SK-N-SH (cell line): ENCODE measurements at regions not wholly inside any gene's neighbourhood (a gene's known extent, or its start where the extent isn't known, plus 50 kb on each side); places are given as distances from the start of the nearest gene placed in this dataset.

Experiments
- CTCF ChIA-PET: fragments of 300-600, 350-600 bp; formaldehyde crosslinking; extraction: SDS; loops from one replicate; lab custom pipeline; 2021; lab: Yijun Ruan, JAX
- POLR2A ChIA-PET: fragments of 350-600 bp; sonication (Branson Sonifier 250); formaldehyde crosslinking; extraction: SDS; loops from one replicate; lab custom pipeline; 2020; ENCODE audit warnings: antibody characterized with exemption, inconsistent platforms; lab: Yijun Ruan, JAX
- DNase-seq: peaks from one replicate; pipeline ENCODE4 v3.0.0; 2012
- H2AFZ ChIP-seq: fragments of 200-600 bp; sonication (generic); 2 replicates; pipeline ENCODE4 v1.8.1; 2016; ENCODE audit warnings: antibody characterized with exemption, mild to moderate bottlenecking, low read depth
- H3F3A ChIP-seq: fragments of 200-600 bp; sonication (generic); replicated peaks from 2 replicates; pipeline ENCODE3; 2016; ENCODE audit warnings: antibody characterized with exemption, mild to moderate bottlenecking; ENCODE audit not compliant: insufficient read depth
- H3K27ac ChIP-seq, 2 experiments: fragments of 200-500 bp in 1 of 2; fragments of 200-600 bp in 1 of 2; sonication (Bioruptor generic) in 1 of 2; sonication (generic), shearing (Covaris generic) in 1 of 2; 2 replicates each; pipeline versions ENCODE4 v1.5.1 to v1.6.1; 2014 to 2016; ENCODE audit warnings: low read depth in 2 of 2, inconsistent platforms in 1 of 2, low read length in 1 of 2, mild to moderate bottlenecking in 1 of 2, mixed read lengths in 1 of 2
- H3K27me3 ChIP-seq: fragments of 200-600 bp; sonication (generic), shearing (Covaris generic); 2 replicates; pipeline ENCODE4 v1.6.1; 2016; ENCODE audit warnings: mixed run types; ENCODE audit not compliant: insufficient read depth
- H3K36me3 ChIP-seq, 2 experiments: fragments of 200-500 bp in 1 of 2; fragments of 200-600 bp in 1 of 2; sonication (Bioruptor generic) in 1 of 2; sonication (generic) in 1 of 2; replicated peaks in 1 of 2; 2 replicates each; pipeline versions ENCODE3 to v1.5.1; 2014 to 2016; ENCODE audit warnings: low read length in 1 of 2, mild to moderate bottlenecking in 1 of 2; ENCODE audit not compliant: insufficient read depth in 2 of 2, control insufficient read depth in 1 of 2
- H3K4me1 ChIP-seq, 2 experiments: fragments of 200-500 bp in 1 of 2; fragments of 200-600 bp in 1 of 2; sonication (Bioruptor generic) in 1 of 2; sonication (generic), shearing (Covaris generic) in 1 of 2; 2 replicates each; pipeline versions ENCODE4 v1.5.1 to v1.6.1; 2014 to 2016; ENCODE audit warnings: low read depth in 1 of 2, low read length in 1 of 2, mixed run types in 1 of 2; ENCODE audit not compliant: insufficient read depth in 2 of 2, control insufficient read depth in 1 of 2
- H3K4me2 ChIP-seq: fragments of 200-600 bp; sonication (generic), shearing (Covaris generic); 2 replicates; pipeline ENCODE4 v1.6.1; 2017; ENCODE audit warnings: mixed run types
- H3K4me3 ChIP-seq, 2 experiments: fragments of 200-500 bp in 1 of 2; fragments of 200-600 bp in 1 of 2; sonication (Bioruptor generic) in 1 of 2; sonication (generic), shearing (Covaris generic) in 1 of 2; 2 replicates each; pipeline versions ENCODE4 v1.5.1 to v1.8.1; 2014 to 2016; ENCODE audit warnings: low read depth in 2 of 2, inconsistent platforms in 1 of 2, low read length in 1 of 2, mild to moderate bottlenecking in 1 of 2, mixed read lengths in 1 of 2, moderate library complexity in 1 of 2
- H3K79me2 ChIP-seq: fragments of 200-600 bp; sonication (generic); 2 replicates; pipeline ENCODE4 v1.8.1; 2017; ENCODE audit warnings: mild to moderate bottlenecking; ENCODE audit not compliant: insufficient read depth
- H3K9ac ChIP-seq: fragments of 200-600 bp; sonication (generic); 2 replicates; pipeline ENCODE4 v1.6.1; 2017; ENCODE audit warnings: mixed run types
- H3K9me2 ChIP-seq: fragments of 200-600 bp; sonication (generic); 2 replicates; pipeline ENCODE4 v1.6.1; 2017; ENCODE audit warnings: mixed run types
- H3K9me3 ChIP-seq: fragments of 200-600 bp; sonication (generic); 2 replicates; pipeline ENCODE4 v1.6.1; 2017; ENCODE audit warnings: mixed run types, mild to moderate bottlenecking, moderate library complexity
- H4K20me1 ChIP-seq: fragments of 200-600 bp; sonication (generic); 2 replicates; pipeline ENCODE4 v1.6.1; 2017; ENCODE audit warnings: mild to moderate bottlenecking, mixed run types; ENCODE audit not compliant: insufficient read depth
- CHD2 ChIP-seq: fragments of 150-350 bp; IDR thresholded peaks from 2 replicates; pipeline ENCODE4 v1.6.1; 2018; ENCODE audit warnings: low read length; ENCODE audit not compliant: partially characterized antibody
- EZH2phosphoT487 ChIP-seq: fragments of 200-600 bp; sonication (generic); IDR thresholded peaks from 2 replicates; pipeline ENCODE4 v1.6.1; 2017; ENCODE audit warnings: low read depth, mixed run types, mild to moderate bottlenecking, antibody characterized with exemption, moderate library complexity, borderline replicate concordance
- FOXM1 ChIP-seq: IDR thresholded peaks from 2 replicates; pipeline ENCODE4 v1.4.0; 2012; ENCODE audit warnings: low read depth, mild to moderate bottlenecking
- GABPA ChIP-seq: IDR thresholded peaks from 2 replicates; pipeline ENCODE4 v1.4.0; 2012; ENCODE audit warnings: low read depth, mild to moderate bottlenecking
- JUND ChIP-seq: IDR thresholded peaks from 2 replicates; pipeline ENCODE4 v1.4.0; 2012
- MEF2A ChIP-seq: IDR thresholded peaks from 2 replicates; pipeline ENCODE4 v1.4.0; 2012; ENCODE audit warnings: low read depth, borderline replicate concordance
- NFIC ChIP-seq: IDR thresholded peaks from 2 replicates; pipeline ENCODE4 v1.4.0; 2012; ENCODE audit warnings: borderline replicate concordance
- RAD21 ChIP-seq: IDR thresholded peaks from 2 replicates; pipeline ENCODE4 v1.6.1; 2012; ENCODE audit warnings: mild to moderate bottlenecking, low read length
- RCOR1 ChIP-seq: fragments of 150-350 bp; IDR thresholded peaks from 2 replicates; pipeline ENCODE4 v1.6.1; 2017; ENCODE audit warnings: antibody characterized with exemption, low read length
- RFX5 ChIP-seq: IDR thresholded peaks from 2 replicates; pipeline ENCODE4 v1.6.1; 2012; ENCODE audit warnings: mild to moderate bottlenecking, improper control_type of control experiment, low read length
- SIN3A ChIP-seq: IDR thresholded peaks from 2 replicates; pipeline ENCODE4 v1.6.1; 2012; ENCODE audit warnings: low read depth, mild to moderate bottlenecking, low read length, moderate library complexity, borderline replicate concordance
- TCF12 ChIP-seq: IDR thresholded peaks from 2 replicates; pipeline ENCODE4 v1.4.0; 2012
- TEAD4 ChIP-seq: IDR thresholded peaks from 2 replicates; pipeline ENCODE4 v1.4.0; 2012; ENCODE audit warnings: mild to moderate bottlenecking, borderline replicate concordance; ENCODE audit not compliant: insufficient read depth
- WGBS: methylation state at CpG from one replicate; pipeline ENCODE4 v1.1.6; 2017; ENCODE audit warnings: low lambda C conversion rate; 5-methylcytosine and 5-hydroxymethylcytosine counted together
- TF ChIP-seq, protein P1 (sequence below): fragments of 150-350 bp; IDR thresholded peaks from 2 replicates; pipeline ENCODE4 v1.6.1; 2017; ENCODE audit warnings: antibody characterized with exemption, low read length, low read depth, borderline replicate concordance
- TF ChIP-seq, protein P2 (sequence below): IDR thresholded peaks from 2 replicates; pipeline ENCODE4; 2012
- TF ChIP-seq, protein P3 (sequence below): IDR thresholded peaks from 2 replicates; pipeline ENCODE4 v1.4.0; 2012; ENCODE audit warnings: low read depth, borderline replicate concordance
- TF ChIP-seq, protein P4 (sequence below): IDR thresholded peaks from 2 replicates; pipeline ENCODE4 v1.4.0; 2012; ENCODE audit warnings: low read depth

DNA sequence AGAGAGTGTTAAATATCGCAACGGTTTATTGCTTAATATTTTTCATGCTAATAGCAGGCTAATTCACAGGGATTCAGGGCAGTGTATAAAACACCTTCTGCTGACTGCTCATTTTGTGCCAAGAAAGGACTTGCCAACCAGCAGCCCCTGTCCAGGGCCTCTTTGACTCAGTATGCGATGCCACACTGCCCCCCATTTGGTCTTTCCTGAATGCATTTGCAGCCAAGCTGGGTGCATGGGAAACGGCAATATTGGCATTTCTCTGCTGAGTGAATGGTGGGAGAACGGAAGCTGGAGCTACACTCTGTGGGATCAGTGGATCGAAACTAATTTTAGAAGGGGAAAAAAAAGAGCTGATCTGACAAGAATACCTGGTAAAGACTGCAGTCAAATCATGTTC lies 152.9 kb upstream of the C16orf82 start:
- ChIA-PET POLR2A (no interaction called here), CTCF (no interaction called here)
- H2AFZ ChIP-seq, result no peak overlapping the region
- no peaks in the 10 kb centered on the region for H3K9me2 ChIP-seq
- no peaks in the 10 kb centered on the region for H3K4me1 ChIP-seq
- no peak overlapping the region for H3K9ac ChIP-seq
- DNase-seq, result no peak
- no peaks in the 10 kb centered on the region for H3K79me2 ChIP-seq
- no peaks in the 10 kb centered on the region for H3K27me3 ChIP-seq
- no peak overlapping the region for H3K4me3 ChIP-seq
- H3K4me2 ChIP-seq, result no peak overlapping the region
- no peaks in the 10 kb centered on the region for H4K20me1 ChIP-seq
- WGBS, result 10% methylated on average over 6 of the region's 6 CpGs
- no peak overlapping the region for H3K27ac ChIP-seq
- TF ChIP-seq, protein P1, sequence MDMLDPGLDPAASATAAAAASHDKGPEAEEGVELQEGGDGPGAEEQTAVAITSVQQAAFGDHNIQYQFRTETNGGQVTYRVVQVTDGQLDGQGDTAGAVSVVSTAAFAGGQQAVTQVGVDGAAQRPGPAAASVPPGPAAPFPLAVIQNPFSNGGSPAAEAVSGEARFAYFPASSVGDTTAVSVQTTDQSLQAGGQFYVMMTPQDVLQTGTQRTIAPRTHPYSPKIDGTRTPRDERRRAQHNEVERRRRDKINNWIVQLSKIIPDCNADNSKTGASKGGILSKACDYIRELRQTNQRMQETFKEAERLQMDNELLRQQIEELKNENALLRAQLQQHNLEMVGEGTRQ, result no peak
- TF ChIP-seq, protein P2, sequence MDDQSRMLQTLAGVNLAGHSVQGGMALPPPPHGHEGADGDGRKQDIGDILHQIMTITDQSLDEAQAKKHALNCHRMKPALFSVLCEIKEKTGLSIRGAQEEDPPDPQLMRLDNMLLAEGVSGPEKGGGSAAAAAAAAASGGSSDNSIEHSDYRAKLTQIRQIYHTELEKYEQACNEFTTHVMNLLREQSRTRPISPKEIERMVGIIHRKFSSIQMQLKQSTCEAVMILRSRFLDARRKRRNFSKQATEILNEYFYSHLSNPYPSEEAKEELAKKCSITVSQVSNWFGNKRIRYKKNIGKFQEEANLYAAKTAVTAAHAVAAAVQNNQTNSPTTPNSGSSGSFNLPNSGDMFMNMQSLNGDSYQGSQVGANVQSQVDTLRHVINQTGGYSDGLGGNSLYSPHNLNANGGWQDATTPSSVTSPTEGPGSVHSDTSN, result no peak
- TF ChIP-seq GABPA (no peak), MEF2A (no peak), TEAD4 (no peak), RFX5 (no peak), SIN3A (no peak), RAD21 (no peak), RCOR1 (no peak), CHD2 (no peak), JUND (no peak), EZH2phosphoT487 (no peak), FOXM1 (no peak), NFIC (no peak), TCF12 (no peak)
- TF ChIP-seq, protein P3, sequence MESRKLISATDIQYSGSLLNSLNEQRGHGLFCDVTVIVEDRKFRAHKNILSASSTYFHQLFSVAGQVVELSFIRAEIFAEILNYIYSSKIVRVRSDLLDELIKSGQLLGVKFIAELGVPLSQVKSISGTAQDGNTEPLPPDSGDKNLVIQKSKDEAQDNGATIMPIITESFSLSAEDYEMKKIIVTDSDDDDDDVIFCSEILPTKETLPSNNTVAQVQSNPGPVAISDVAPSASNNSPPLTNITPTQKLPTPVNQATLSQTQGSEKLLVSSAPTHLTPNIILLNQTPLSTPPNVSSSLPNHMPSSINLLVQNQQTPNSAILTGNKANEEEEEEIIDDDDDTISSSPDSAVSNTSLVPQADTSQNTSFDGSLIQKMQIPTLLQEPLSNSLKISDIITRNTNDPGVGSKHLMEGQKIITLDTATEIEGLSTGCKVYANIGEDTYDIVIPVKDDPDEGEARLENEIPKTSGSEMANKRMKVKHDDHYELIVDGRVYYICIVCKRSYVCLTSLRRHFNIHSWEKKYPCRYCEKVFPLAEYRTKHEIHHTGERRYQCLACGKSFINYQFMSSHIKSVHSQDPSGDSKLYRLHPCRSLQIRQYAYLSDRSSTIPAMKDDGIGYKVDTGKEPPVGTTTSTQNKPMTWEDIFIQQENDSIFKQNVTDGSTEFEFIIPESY, result no peak
- TF ChIP-seq, protein P4, sequence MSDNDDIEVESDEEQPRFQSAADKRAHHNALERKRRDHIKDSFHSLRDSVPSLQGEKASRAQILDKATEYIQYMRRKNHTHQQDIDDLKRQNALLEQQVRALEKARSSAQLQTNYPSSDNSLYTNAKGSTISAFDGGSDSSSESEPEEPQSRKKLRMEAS, result no peak
- no peaks in the 10 kb centered on the region for H3F3A ChIP-seq
- H3K9me3 ChIP-seq, result no peaks in the 10 kb centered on the region
- H3K36me3 ChIP-seq, result no peaks in the 10 kb centered on the region
